ENCODE measurements at regions not wholly inside any gene's neighbourhood (a gene's known extent, or its start where the extent isn't known, plus 50 kb on each side); places are given as distances from the start of the nearest gene placed in this dataset.

- TF ChIP-seq, protein P1, sequence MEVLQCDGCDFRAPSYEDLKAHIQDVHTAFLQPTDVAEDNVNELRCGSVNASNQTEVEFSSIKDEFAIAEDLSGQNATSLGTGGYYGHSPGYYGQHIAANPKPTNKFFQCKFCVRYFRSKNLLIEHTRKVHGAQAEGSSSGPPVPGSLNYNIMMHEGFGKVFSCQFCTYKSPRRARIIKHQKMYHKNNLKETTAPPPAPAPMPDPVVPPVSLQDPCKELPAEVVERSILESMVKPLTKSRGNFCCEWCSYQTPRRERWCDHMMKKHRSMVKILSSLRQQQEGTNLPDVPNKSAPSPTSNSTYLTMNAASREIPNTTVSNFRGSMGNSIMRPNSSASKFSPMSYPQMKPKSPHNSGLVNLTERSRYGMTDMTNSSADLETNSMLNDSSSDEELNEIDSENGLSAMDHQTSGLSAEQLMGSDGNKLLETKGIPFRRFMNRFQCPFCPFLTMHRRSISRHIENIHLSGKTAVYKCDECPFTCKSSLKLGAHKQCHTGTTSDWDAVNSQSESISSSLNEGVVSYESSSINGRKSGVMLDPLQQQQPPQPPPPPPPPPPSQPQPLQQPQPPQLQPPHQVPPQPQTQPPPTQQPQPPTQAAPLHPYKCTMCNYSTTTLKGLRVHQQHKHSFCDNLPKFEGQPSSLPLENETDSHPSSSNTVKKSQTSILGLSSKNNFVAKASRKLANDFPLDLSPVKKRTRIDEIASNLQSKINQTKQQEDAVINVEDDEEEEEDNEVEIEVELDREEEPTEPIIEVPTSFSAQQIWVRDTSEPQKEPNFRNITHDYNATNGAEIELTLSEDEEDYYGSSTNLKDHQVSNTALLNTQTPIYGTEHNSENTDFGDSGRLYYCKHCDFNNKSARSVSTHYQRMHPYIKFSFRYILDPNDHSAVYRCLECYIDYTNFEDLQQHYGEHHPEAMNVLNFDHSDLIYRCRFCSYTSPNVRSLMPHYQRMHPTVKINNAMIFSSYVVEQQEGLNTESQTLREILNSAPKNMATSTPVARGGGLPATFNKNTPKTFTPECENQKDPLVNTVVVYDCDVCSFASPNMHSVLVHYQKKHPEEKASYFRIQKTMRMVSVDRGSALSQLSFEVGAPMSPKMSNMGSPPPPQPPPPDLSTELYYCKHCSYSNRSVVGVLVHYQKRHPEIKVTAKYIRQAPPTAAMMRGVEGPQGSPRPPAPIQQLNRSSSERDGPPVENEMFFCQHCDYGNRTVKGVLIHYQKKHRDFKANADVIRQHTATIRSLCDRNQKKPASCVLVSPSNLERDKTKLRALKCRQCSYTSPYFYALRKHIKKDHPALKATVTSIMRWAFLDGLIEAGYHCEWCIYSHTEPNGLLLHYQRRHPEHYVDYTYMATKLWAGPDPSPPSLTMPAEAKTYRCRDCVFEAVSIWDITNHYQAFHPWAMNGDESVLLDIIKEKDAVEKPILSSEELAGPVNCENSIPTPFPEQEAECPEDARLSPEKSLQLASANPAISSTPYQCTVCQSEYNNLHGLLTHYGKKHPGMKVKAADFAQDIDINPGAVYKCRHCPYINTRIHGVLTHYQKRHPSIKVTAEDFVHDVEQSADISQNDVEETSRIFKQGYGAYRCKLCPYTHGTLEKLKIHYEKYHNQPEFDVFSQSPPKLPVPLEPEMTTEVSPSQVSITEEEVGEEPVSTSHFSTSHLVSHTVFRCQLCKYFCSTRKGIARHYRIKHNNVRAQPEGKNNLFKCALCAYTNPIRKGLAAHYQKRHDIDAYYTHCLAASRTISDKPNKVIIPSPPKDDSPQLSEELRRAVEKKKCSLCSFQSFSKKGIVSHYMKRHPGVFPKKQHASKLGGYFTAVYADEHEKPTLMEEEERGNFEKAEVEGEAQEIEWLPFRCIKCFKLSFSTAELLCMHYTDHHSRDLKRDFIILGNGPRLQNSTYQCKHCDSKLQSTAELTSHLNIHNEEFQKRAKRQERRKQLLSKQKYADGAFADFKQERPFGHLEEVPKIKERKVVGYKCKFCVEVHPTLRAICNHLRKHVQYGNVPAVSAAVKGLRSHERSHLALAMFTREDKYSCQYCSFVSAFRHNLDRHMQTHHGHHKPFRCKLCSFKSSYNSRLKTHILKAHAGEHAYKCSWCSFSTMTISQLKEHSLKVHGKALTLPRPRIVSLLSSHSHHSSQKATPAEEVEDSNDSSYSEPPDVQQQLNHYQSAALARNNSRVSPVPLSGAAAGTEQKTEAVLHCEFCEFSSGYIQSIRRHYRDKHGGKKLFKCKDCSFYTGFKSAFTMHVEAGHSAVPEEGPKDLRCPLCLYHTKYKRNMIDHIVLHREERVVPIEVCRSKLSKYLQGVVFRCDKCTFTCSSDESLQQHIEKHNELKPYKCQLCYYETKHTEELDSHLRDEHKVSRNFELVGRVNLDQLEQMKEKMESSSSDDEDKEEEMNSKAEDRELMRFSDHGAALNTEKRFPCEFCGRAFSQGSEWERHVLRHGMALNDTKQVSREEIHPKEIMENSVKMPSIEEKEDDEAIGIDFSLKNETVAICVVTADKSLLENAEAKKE (CRISPR knock-in tag; IDR thresholded peaks at IDR 0.05): no peak
- no peak for TF ChIP-seq POLR2AphosphoS5 (IDR thresholded peaks at IDR 0.05; ENCODE audit: low read depth)
- TF ChIP-seq CREB1 (CRISPR knock-in tag; IDR thresholded peaks at IDR 0.05; ENCODE audit: low read depth): no peak
- no peak for TF ChIP-seq CTCF (conservative IDR thresholded peaks at IDR 0.05; ENCODE audit: low read depth in 2 of 2)
- no peak for TF ChIP-seq ZNF114 (CRISPR knock-in tag; IDR thresholded peaks at IDR 0.05)
- no peak for TF ChIP-seq EZH2phosphoT487 (IDR thresholded peaks at IDR 0.05; ENCODE audit: unreplicated experiment)
- no peak for TF ChIP-seq NANOG (IDR thresholded peaks at IDR 0.05; ENCODE audit: borderline replicate concordance)
Observed at GRCh38 chr4:59655996-59656395, 1544.1 kb upstream of the ADGRL3 start (continued).

GRCh38 chr4:59664771-59665170 is 1535.4 kb upstream of the ADGRL3 start:
- Mint-ChIP-seq H3K4me1 (peaks cover 11% of the 10 kb centered on the region), H3K27ac (no peak overlapping the region), H3K36me3 (ENCODE audit: low read depth) (no peaks in the 10 kb centered on the region; the same call in 2 of the 3 replicates), H3K27me3 (ENCODE audit: insufficient read depth, low read depth, poor library complexity) (no peaks in the 10 kb centered on the region), H3K4me3 (no peak overlapping the region), H3K9me3 (peaks cover 12% of the 10 kb centered on the region; the same call in 2 of the 3 replicates)
- Histone ChIP-seq H3K27me3 (ENCODE audit: insufficient read depth) (no peaks in the 10 kb centered on the region), H3K4me1 (ENCODE audit: insufficient read depth) (peaks cover 9% of the 10 kb centered on the region), H3K79me2 (replicated peaks; ENCODE audit: insufficient read depth) (no peaks in the 10 kb centered on the region), H2AFZ (no peak overlapping the region), H3F3A (replicated peaks; ENCODE audit: low read depth) (no peaks in the 10 kb centered on the region), H3K9me2 (ENCODE audit: insufficient read depth) (no peaks in the 10 kb centered on the region), H3K27ac (ENCODE audit: low read depth) (no peak overlapping the region), H4K20me1 (replicated peaks; ENCODE audit: insufficient read depth) (no peaks in the 10 kb centered on the region), H3K4me2 (no peak overlapping the region), H3K4me3 (no peak overlapping the region), H3K36me3 (ENCODE audit: insufficient read depth) (no peaks in the 10 kb centered on the region)
- DNase-seq (ENCODE audit: low spot score) (no peak), ATAC-seq (no peak)
- TF ChIP-seq STAT1 (IDR thresholded peaks at IDR 0.05; ENCODE audit: unreplicated experiment) (no peak), EZH2 (IDR thresholded peaks at IDR 0.05; ENCODE audit: low read depth, unreplicated experiment) (no peak), ETS1 (IDR thresholded peaks at IDR 0.05) (no peak)
